Neural cell (in vitro differentiated cells): ENCODE measurements at regions not wholly inside any gene's neighbourhood (a gene's known extent, or its start where the extent isn't known, plus 50 kb on each side); places are given as distances from the start of the nearest gene placed in this dataset.

Source experiments
- H2AFZ ChIP-seq: fragments of 200-600, 300-800 bp; sonication (generic), shearing (Covaris generic); 2 replicates; pipeline ENCODE4 v1.6.0; 2014; ENCODE audit warnings: low read depth, mild to moderate bottlenecking, antibody characterized with exemption, low read length, moderate library complexity
- H3F3A ChIP-seq: fragments of 200-600 bp; shearing (Covaris generic); 2 replicates; pipeline ENCODE4 v1.6.1; 2016; ENCODE audit warnings: mild to moderate bottlenecking, moderate library complexity, mixed read lengths, antibody characterized with exemption, low read length; ENCODE audit not compliant: insufficient read depth, poor library complexity, severe bottlenecking
- H3K27ac ChIP-seq: fragments of 200-600, 300-800 bp; sonication (generic), shearing (Covaris generic); 2 replicates; pipeline ENCODE4 v1.5.1; 2014; ENCODE audit warnings: mild to moderate bottlenecking, low read length, moderate library complexity
- H3K27me3 ChIP-seq: fragments of 300-800, 200-600 bp; sonication (generic), shearing (Covaris generic); 2 replicates; pipeline ENCODE4 v1.6.0; 2014; ENCODE audit warnings: mild to moderate bottlenecking, low read depth, low read length, moderate library complexity; ENCODE audit not compliant: insufficient read depth
- H3K36me3 ChIP-seq: fragments of 300-800, 200-600 bp; sonication (generic), shearing (Covaris generic); 2 replicates; pipeline ENCODE4 v1.5.1; 2014; ENCODE audit warnings: mild to moderate bottlenecking, antibody characterized with exemption, low read length, moderate library complexity; ENCODE audit not compliant: insufficient read depth
- H3K4me2 ChIP-seq: fragments of 300-800, 200-600 bp; sonication (generic), shearing (Covaris generic); 2 replicates; pipeline ENCODE4 v1.6.0; 2014; ENCODE audit warnings: mild to moderate bottlenecking, low read length
- H3K4me3 ChIP-seq: fragments of 300-800, 200-600 bp; sonication (generic), shearing (Covaris generic); 2 replicates; pipeline ENCODE4 v1.5.1; 2014; ENCODE audit warnings: mild to moderate bottlenecking, low read length, moderate library complexity
- H3K79me2 ChIP-seq: fragments of 200-600 bp; shearing (Covaris generic); replicated peaks from 2 replicates; pipeline ENCODE4 v1.6.0; 2014; ENCODE audit warnings: mild to moderate bottlenecking, low read length, moderate library complexity; ENCODE audit not compliant: insufficient read depth
- H3K9ac ChIP-seq: fragments of 300-800, 200-600 bp; sonication (generic), shearing (Covaris generic); 2 replicates; pipeline ENCODE4 v1.6.1; 2016; ENCODE audit warnings: mild to moderate bottlenecking, low read length, mixed read lengths
- H3K9me2 ChIP-seq: fragments of 200-600 bp; shearing (Covaris generic); 2 replicates; pipeline ENCODE4 v1.6.1; 2016; ENCODE audit warnings: mild to moderate bottlenecking, low read length, mixed read lengths; ENCODE audit not compliant: insufficient read depth
- H3K9me3 ChIP-seq: fragments of 200-600, 300-800 bp; sonication (generic), shearing (Covaris generic); 2 replicates; pipeline ENCODE4 v1.6.1; 2016; ENCODE audit warnings: mild to moderate bottlenecking, mixed run types, low read length, moderate library complexity, mixed read lengths
- H4K20me1 ChIP-seq: fragments of 200-600 bp; shearing (Covaris generic); 2 replicates; pipeline ENCODE4 v1.6.1; 2016; ENCODE audit warnings: mild to moderate bottlenecking, mixed run types; ENCODE audit not compliant: insufficient read depth
- CTCF ChIP-seq: fragments of 450-650 bp; IDR thresholded peaks from 2 replicates; pipeline ENCODE4 v1.5.1; 2014; ENCODE audit warnings: antibody characterized with exemption, mild to moderate bottlenecking, moderate library complexity; ENCODE audit not compliant: poor library complexity, severe bottlenecking
- EP300 ChIP-seq: fragments of 450-650 bp; conservative IDR thresholded peaks from 2 replicates; pipeline ENCODE4 v1.6.1; 2014; ENCODE audit warnings: antibody characterized with exemption, mild to moderate bottlenecking, moderate library complexity; ENCODE audit not compliant: poor library complexity, severe bottlenecking
- EZH2 ChIP-seq: fragments of 200-600, 300-800 bp; shearing (Covaris generic), sonication (generic); IDR thresholded peaks from 2 replicates; pipeline ENCODE4 v1.6.1; 2014; ENCODE audit warnings: antibody characterized with exemption, low read length, borderline replicate concordance, mild to moderate bottlenecking; ENCODE audit not compliant: insufficient read depth, poor library complexity, severe bottlenecking
- MXI1 ChIP-seq: fragments of 450-650 bp; conservative IDR thresholded peaks from 2 replicates; pipeline ENCODE4 v1.6.1; 2014; ENCODE audit warnings: antibody characterized with exemption, mild to moderate bottlenecking; ENCODE audit not compliant: poor library complexity, severe bottlenecking
- POLR2AphosphoS5 ChIP-seq: IDR thresholded peaks from 2 replicates; pipeline ENCODE4 v1.6.1; 2012
- RAD21 ChIP-seq: fragments of 450-650 bp; conservative IDR thresholded peaks from 2 replicates; pipeline ENCODE4 v1.6.1; 2014; ENCODE audit warnings: antibody characterized with exemption, mild to moderate bottlenecking, moderate library complexity
- REST ChIP-seq: IDR thresholded peaks from 2 replicates; pipeline ENCODE4 v1.6.1; 2012; ENCODE audit warnings: borderline replicate concordance
- SMC3 ChIP-seq: fragments of 450-650 bp; conservative IDR thresholded peaks from 2 replicates; pipeline ENCODE4 v1.6.1; 2014; ENCODE audit warnings: antibody characterized with exemption, mild to moderate bottlenecking, moderate library complexity; ENCODE audit not compliant: poor library complexity
- TAF1 ChIP-seq: IDR thresholded peaks from 2 replicates; pipeline ENCODE4 v1.6.1; 2012; ENCODE audit warnings: low read depth

GRCh38 chr2:43119303-43119702 is 107.1 kb downstream of the ZFP36L2 start:
- no peak overlapping the region for H2AFZ ChIP-seq
- H4K20me1 ChIP-seq: no peaks in the 10 kb centered on the region
- H3K9me3 ChIP-seq: peaks cover 2% of the 10 kb centered on the region
- TF ChIP-seq EZH2 (no peak), TAF1 (no peak), RAD21 (no peak), REST (no peak), SMC3 (no peak), CTCF (no peak), POLR2AphosphoS5 (no peak), EP300 (no peak), MXI1 (no peak)
- H3K4me2 ChIP-seq: no peak overlapping the region
- H3F3A ChIP-seq: no peaks in the 10 kb centered on the region
- H3K36me3 ChIP-seq: no peaks in the 10 kb centered on the region
- H3K79me2 ChIP-seq: no peaks in the 10 kb centered on the region
- no peaks in the 10 kb centered on the region for H3K27me3 ChIP-seq
- no peak overlapping the region for H3K4me3 ChIP-seq
- no peaks in the 10 kb centered on the region for H3K9me2 ChIP-seq
- H3K9ac ChIP-seq: no peak overlapping the region
- H3K27ac ChIP-seq: no peak overlapping the region

GRCh38 chr2:43117521-43118143 is 108.8 kb downstream of the ZFP36L2 start:
- H2AFZ ChIP-seq: no peak overlapping the region

More at GRCh38 chr2:43117521-43118143, 108.8 kb downstream of the ZFP36L2 start:
- Histone ChIP-seq H4K20me1 (no peaks in the 10 kb centered on the region), H3K27me3 (no peaks in the 10 kb centered on the region), H3K4me3 (no peak overlapping the region), H3K4me2 (no peak overlapping the region), H3F3A (no peaks in the 10 kb centered on the region), H3K79me2 (no peaks in the 10 kb centered on the region), H3K9me2 (no peaks in the 10 kb centered on the region), H3K9ac (no peak overlapping the region), H3K36me3 (no peaks in the 10 kb centered on the region), H3K27ac (no peak overlapping the region), H3K9me3 (peaks cover 2% of the 10 kb centered on the region)
- TF ChIP-seq REST: no peak
- no peak for TF ChIP-seq MXI1
- no peak for TF ChIP-seq RAD21
- TF ChIP-seq EZH2: no peak
- no peak for TF ChIP-seq TAF1
- TF ChIP-seq CTCF: no peak
